ENCODE measurements at regions not wholly inside any gene's neighbourhood (a gene's known extent, or its start where the extent isn't known, plus 50 kb on each side); places are given as distances from the start of the nearest gene placed in this dataset.

- no peak overlapping the region for H3K4me3 Mint-ChIP-seq
- peaks cover 5% of the 10 kb centered on the region; the same call in 1 of the 2 replicates for H3K9me3 Mint-ChIP-seq
- no peak overlapping the region for H3K27ac Mint-ChIP-seq
- H3K36me3 Mint-ChIP-seq (ENCODE audit: low read depth), result no peaks in the 10 kb centered on the region
- no peak for DNase-seq
- H3K4me1 Mint-ChIP-seq (ENCODE audit: low read depth), result no peaks in the 10 kb centered on the region
- no peak for TF ChIP-seq CTCF (IDR thresholded peaks at IDR 0.05)
- peaks cover 8% of the 10 kb centered on the region for H3K27me3 Mint-ChIP-seq (ENCODE audit: insufficient read depth)
Measured at GRCh38 chr10:29084681-29085307, 204.1 kb upstream of the LYZL1 start.

GRCh38 chr10:29089091-29089490 lies 199.8 kb upstream of the LYZL1 start:
- no peak overlapping the region for H3K4me3 Mint-ChIP-seq
- H3K27ac Mint-ChIP-seq, result no peak overlapping the region
- no peak for TF ChIP-seq CTCF (IDR thresholded peaks at IDR 0.05)
- H3K36me3 Mint-ChIP-seq (ENCODE audit: low read depth), result no peaks in the 10 kb centered on the region
- H3K9me3 Mint-ChIP-seq, result peaks cover 3% of the 10 kb centered on the region; the same call in 1 of the 2 replicates
- peaks cover 10% of the 10 kb centered on the region for H3K27me3 Mint-ChIP-seq (ENCODE audit: insufficient read depth)
- H3K4me1 Mint-ChIP-seq (ENCODE audit: low read depth), result no peaks in the 10 kb centered on the region
- no peak for DNase-seq

- Mint-ChIP-seq H3K4me1 (ENCODE audit: low read depth) (no peaks in the 10 kb centered on the region), H3K27ac (no peak overlapping the region), H3K27me3 (ENCODE audit: insufficient read depth) (peaks cover 21% of the 10 kb centered on the region), H3K36me3 (ENCODE audit: low read depth) (no peaks in the 10 kb centered on the region), H3K4me3 (no peak overlapping the region), H3K9me3 (peaks cover 3% of the 10 kb centered on the region; the same call in 1 of the 2 replicates)
- no peak for TF ChIP-seq CTCF (IDR thresholded peaks at IDR 0.05)
- DNase-seq, result no peak
Measured at GRCh38 chr10:29096303-29096824, 192.5 kb upstream of the LYZL1 start.

- Mint-ChIP-seq H3K4me1 (ENCODE audit: low read depth) (no peaks in the 10 kb centered on the region), H3K9me3 (no peaks in the 10 kb centered on the region), H3K36me3 (ENCODE audit: low read depth) (no peaks in the 10 kb centered on the region), H3K27ac (no peak overlapping the region), H3K4me3 (no peak overlapping the region), H3K27me3 (ENCODE audit: insufficient read depth) (peaks cover 36% of the 10 kb centered on the region)
- TF ChIP-seq CTCF (IDR thresholded peaks at IDR 0.05), result no peak
- no peak for DNase-seq
Measured at GRCh38 chr10:29098423-29098822, 190.4 kb upstream of the LYZL1 start.

GRCh38 chr10:29099001-29099400 lies 189.9 kb upstream of the LYZL1 start:
- Mint-ChIP-seq H3K36me3 (ENCODE audit: low read depth) (no peaks in the 10 kb centered on the region), H3K4me3 (no peak overlapping the region), H3K4me1 (ENCODE audit: low read depth) (no peaks in the 10 kb centered on the region), H3K9me3 (no peaks in the 10 kb centered on the region), H3K27me3 (ENCODE audit: insufficient read depth) (peaks cover 37% of the 10 kb centered on the region), H3K27ac (no peak overlapping the region)
- TF ChIP-seq CTCF (IDR thresholded peaks at IDR 0.05), result no peak
- no peak for DNase-seq

Measured in HFFc6 (cell line).